Retinal pigment epithelial cell (primary cell): ENCODE measurements at regions not wholly inside any gene's neighbourhood (a gene's known extent, or its start where the extent isn't known, plus 50 kb on each side); places are given as distances from the start of the nearest gene placed in this dataset.

ENCODE experiments used
- DNase-seq: peaks from one replicate; pipeline ENCODE4 v3.0.0-alpha.2; 2010; ENCODE audit warnings: low read depth
- H3K4me3 ChIP-seq: 2 replicates; pipeline ENCODE4 v1.5.1; 2011; ENCODE audit warnings: mild to moderate bottlenecking, low read length, control low read depth, moderate library complexity
- TF ChIP-seq, protein P1 (sequence below): conservative IDR thresholded peaks from 2 replicates; pipeline ENCODE4 v1.5.1; 2011; ENCODE audit warnings: low read depth, low read length, control low read depth, inconsistent platforms

DNA sequence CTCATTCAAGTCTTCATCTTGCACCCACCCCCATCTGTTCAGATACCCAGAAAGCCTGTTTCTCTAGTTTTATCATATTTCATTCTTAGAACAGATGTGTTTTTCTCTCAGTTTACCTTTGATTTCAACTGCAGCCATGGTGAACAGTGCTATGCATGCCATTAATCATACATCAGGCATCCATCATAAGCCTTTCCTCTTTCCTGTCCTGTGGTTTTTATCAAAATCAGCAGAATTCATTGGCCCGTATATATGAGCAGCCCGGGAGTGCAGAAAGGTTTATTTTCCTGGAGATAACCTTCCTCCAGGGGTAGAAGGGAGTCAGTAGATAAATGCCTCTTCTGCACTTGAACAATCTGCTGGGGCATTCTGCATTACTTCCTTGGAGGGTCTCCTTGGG lies 65.7 kb downstream of the IL21 start:
- no peak for DNase-seq
- no peak overlapping the region for H3K4me3 ChIP-seq
- TF ChIP-seq, protein P1, sequence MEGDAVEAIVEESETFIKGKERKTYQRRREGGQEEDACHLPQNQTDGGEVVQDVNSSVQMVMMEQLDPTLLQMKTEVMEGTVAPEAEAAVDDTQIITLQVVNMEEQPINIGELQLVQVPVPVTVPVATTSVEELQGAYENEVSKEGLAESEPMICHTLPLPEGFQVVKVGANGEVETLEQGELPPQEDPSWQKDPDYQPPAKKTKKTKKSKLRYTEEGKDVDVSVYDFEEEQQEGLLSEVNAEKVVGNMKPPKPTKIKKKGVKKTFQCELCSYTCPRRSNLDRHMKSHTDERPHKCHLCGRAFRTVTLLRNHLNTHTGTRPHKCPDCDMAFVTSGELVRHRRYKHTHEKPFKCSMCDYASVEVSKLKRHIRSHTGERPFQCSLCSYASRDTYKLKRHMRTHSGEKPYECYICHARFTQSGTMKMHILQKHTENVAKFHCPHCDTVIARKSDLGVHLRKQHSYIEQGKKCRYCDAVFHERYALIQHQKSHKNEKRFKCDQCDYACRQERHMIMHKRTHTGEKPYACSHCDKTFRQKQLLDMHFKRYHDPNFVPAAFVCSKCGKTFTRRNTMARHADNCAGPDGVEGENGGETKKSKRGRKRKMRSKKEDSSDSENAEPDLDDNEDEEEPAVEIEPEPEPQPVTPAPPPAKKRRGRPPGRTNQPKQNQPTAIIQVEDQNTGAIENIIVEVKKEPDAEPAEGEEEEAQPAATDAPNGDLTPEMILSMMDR: no peak

DNA sequence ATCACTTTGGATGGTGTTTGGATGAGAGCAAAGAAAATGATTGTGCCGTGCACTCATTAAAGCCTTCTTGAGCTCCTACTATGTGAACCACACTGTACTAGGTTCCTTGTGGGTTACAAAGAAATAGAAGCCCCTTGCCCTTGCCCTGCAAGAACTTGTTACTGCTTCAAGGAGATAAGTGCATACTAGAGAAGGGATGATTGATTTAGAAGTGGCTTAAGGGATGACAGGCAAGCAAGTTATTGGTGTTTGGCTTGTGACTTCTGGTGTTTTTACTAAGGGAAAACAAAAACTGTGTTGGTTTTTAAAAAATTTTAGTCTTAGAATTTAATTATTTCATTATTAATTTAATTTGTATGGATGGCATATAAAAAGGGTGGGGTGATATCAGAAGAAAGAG lies 67.4 kb downstream of the IL21 start:
- TF ChIP-seq, protein P1: no peak
- no peak for DNase-seq
- H3K4me3 ChIP-seq: no peak overlapping the region

DNA sequence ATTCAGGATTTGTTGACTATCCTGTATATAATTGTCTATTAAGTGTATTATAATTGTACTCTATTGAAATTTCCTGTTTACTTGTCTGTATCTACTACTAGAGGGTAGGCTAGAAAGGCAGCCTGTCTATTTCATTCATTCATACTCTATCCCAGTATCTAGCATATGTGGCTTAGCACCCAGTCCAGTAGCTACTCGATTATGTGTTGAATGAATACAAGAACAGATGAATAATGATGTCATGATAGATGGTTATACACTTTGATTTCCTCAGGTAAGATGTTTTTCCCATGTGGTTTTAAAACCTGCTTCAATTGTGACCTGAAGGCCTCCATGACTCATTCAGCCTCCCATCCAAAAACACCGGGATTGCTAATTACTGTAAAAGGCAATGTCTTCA lies 68.0 kb downstream of the IL21 start:
- DNase-seq: no peak
- TF ChIP-seq, protein P1: no peak
- no peak overlapping the region for H3K4me3 ChIP-seq

- no peak overlapping the region for H3K4me3 ChIP-seq
- TF ChIP-seq, protein P1: no peak
- DNase-seq: no peak
These were observed 71.8 kb downstream of the IL21 start for GRCh38 chr4:122548886-122549630.

DNA sequence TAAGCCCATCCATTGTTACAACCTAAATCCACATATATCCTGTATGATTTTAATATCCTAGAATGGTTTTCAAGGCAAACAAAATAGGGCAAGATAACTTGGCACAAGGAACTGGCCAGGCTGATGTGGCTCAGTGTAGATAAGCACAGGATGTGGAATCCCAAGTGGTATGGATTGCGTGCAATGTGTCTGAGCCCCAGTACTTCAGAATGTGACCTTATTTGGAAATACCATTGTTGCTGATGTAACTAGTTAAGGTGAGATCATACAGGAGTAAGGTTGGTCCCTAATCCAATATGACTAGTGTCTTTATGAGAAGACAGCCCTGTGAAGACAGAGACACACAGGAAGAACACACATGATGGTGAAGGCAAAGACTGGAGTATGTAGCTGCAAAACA lies 72.4 kb downstream of the IL21 start:
- TF ChIP-seq, protein P1: no peak
- H3K4me3 ChIP-seq: no peak overlapping the region
- DNase-seq: no peak

DNA sequence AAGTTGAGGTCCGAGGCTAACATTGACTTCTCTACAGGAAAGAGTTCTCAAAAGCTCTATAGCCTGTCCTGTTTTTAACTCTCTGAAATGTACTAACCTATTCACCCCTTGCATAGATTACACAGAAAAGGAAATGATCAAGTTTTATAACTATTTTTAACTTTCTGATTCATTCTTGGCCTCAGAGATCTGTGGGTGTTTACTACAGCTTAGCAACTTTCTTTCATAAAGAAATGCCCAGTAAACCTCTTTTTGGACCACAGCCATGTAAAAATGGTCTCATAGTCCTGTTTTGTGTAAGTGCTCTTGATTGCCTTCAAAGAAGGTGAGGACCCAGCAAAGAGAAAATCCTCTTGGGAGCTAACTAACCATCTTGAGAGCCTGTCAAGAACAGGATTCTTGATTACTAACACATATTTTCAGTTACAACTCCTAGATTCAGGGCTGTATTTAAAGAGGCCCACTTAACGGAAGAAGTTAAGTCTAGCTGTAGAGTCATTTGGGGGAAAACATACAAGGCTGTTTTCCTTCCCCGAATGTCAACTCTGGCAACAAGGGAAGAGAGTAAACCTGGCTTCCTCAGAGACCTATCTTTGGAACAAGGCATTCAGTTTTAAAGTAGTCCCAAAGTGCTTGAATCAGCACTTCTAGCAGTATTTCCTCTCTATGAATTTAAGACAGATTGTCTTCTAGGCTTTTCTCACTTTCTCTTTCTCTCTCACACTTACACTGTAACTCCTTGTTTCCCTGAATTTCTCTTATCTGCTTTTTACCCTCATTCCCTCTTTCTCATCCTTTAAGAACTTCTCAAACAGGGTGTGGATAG lies 78.2 kb downstream of the IL21 start:
- H3K4me3 ChIP-seq: no peak overlapping the region
- TF ChIP-seq, protein P1: no peak
- DNase-seq: peak; percentile 90
